HEK293 (cell line): ENCODE measurements at regions not wholly inside any gene's neighbourhood (a gene's known extent, or its start where the extent isn't known, plus 50 kb on each side); places are given as distances from the start of the nearest gene placed in this dataset.
A peak's percentile ranks its signal among the peaks of the same experiment; 100 is the strongest.

Experiments
- CTCF ChIA-PET: fragments of 350-600 bp; formaldehyde crosslinking; extraction: SDS; loops from one replicate; lab custom pipeline; 2021; ENCODE audit warnings: antibody characterized with exemption; lab: Yijun Ruan, JAX
- POLR2A ChIA-PET: fragments of 300-600 bp; formaldehyde crosslinking; extraction: SDS; loops from one replicate; lab custom pipeline; 2020; ENCODE audit warnings: antibody characterized with exemption, inconsistent platforms; lab: Yijun Ruan, JAX
- H3K27ac ChIP-seq: fragments of 200-500 bp; sonication (Bioruptor generic); 2 replicates; pipeline ENCODE4 v1.5.1; 2014; ENCODE audit warnings: low read depth, low read length, control low read depth, inconsistent platforms; ENCODE audit errors: extremely low read depth
- H3K36me3 ChIP-seq, 2 experiments: fragments of 200-500 bp in 1 of 2; sonication (Bioruptor generic) in 1 of 2; 1 replicate in 1 of 2; 2 replicates in 1 of 2; pipeline ENCODE4 v1.5.1; 2014 to 2017; ENCODE audit warnings: inconsistent platforms in 2 of 2, low read length in 2 of 2; ENCODE audit not compliant: control insufficient read depth in 2 of 2, insufficient read depth in 1 of 2
- H3K4me1 ChIP-seq: fragments of 200-500 bp; sonication (Bioruptor generic); 2 replicates; pipeline ENCODE4 v1.5.1; 2014; ENCODE audit warnings: mild to moderate bottlenecking, low read length, inconsistent platforms; ENCODE audit not compliant: control insufficient read depth, insufficient read depth
- H3K4me3 ChIP-seq: 2 replicates; pipeline ENCODE4 v1.5.1; 2011; ENCODE audit warnings: low read depth, mild to moderate bottlenecking, control low read depth, low read length, moderate library complexity
- H3K9me3 ChIP-seq: fragments of 200-500 bp; sonication (Bioruptor generic); 2 replicates; pipeline ENCODE4 v1.5.1; 2014; ENCODE audit warnings: low read depth, low read length, inconsistent platforms; ENCODE audit not compliant: control insufficient read depth, insufficient read depth
- EGR2 ChIP-seq: fragments of 450-650 bp; formaldehyde crosslinking; IDR thresholded peaks from 2 replicates; pipeline ENCODE4 v1.5.1; 2016; ENCODE audit warnings: low read depth, missing biosample characterization, missing genetic modification characterization
- KLF1 ChIP-seq: fragments of 450-650 bp; formaldehyde crosslinking; IDR thresholded peaks from 2 replicates; pipeline ENCODE4 v1.5.1; 2016; ENCODE audit warnings: missing biosample characterization, missing genetic modification characterization
- KLF16 ChIP-seq: fragments of 450-650 bp; formaldehyde crosslinking; IDR thresholded peaks from 2 replicates; pipeline ENCODE4 v1.5.1; 2017; ENCODE audit warnings: missing biosample characterization, missing genetic modification characterization
- TRIM28 ChIP-seq: IDR thresholded peaks from 2 replicates; pipeline ENCODE4 v1.6.1; 2011; ENCODE audit warnings: low read length, control low read depth, borderline replicate concordance
- ZBTB48 ChIP-seq: fragments of 450-650 bp; formaldehyde crosslinking; IDR thresholded peaks from 2 replicates; pipeline ENCODE4 v1.5.1; 2016; ENCODE audit warnings: missing biosample characterization, missing genetic modification characterization
- ZNF10 ChIP-seq: fragments of 450-650 bp; formaldehyde crosslinking; IDR thresholded peaks from 2 replicates; pipeline ENCODE4 v1.5.1; 2017; ENCODE audit warnings: missing biosample characterization, missing genetic modification characterization
- ZNF132 ChIP-seq: fragments of 450-650 bp; formaldehyde crosslinking; IDR thresholded peaks from 2 replicates; pipeline ENCODE4 v1.5.1; 2017; ENCODE audit warnings: missing biosample characterization, missing genetic modification characterization, borderline replicate concordance
- ZNF16 ChIP-seq: fragments of 450-650 bp; formaldehyde crosslinking; IDR thresholded peaks from 2 replicates; pipeline ENCODE4 v1.5.1; 2016; ENCODE audit warnings: low read depth, missing biosample characterization, missing genetic modification characterization
- ZNF302 ChIP-seq: fragments of 450-650 bp; formaldehyde crosslinking; IDR thresholded peaks from 2 replicates; pipeline ENCODE4 v1.5.1; 2016; ENCODE audit warnings: missing biosample characterization, missing genetic modification characterization, low read depth
- ZNF350 ChIP-seq: fragments of 450-650 bp; formaldehyde crosslinking; IDR thresholded peaks from 2 replicates; pipeline ENCODE4 v1.5.0; 2017; ENCODE audit warnings: missing biosample characterization, mild to moderate bottlenecking, missing genetic modification characterization
- ZNF354C ChIP-seq: fragments of 450-650 bp; formaldehyde crosslinking; IDR thresholded peaks from 2 replicates; pipeline ENCODE4 v1.5.1; 2016; ENCODE audit warnings: missing biosample characterization, missing genetic modification characterization, low read depth, borderline replicate concordance
- ZNF37A ChIP-seq: fragments of 450-650 bp; IDR thresholded peaks from 2 replicates; pipeline ENCODE4 v1.5.1; 2018; ENCODE audit warnings: missing biosample characterization, missing genetic modification characterization
- ZNF530 ChIP-seq: fragments of 450-650 bp; formaldehyde crosslinking; IDR thresholded peaks from 2 replicates; pipeline ENCODE4 v1.5.1; 2016; ENCODE audit warnings: low read depth, missing biosample characterization, missing genetic modification characterization
- ZNF558 ChIP-seq: fragments of 450-650 bp; formaldehyde crosslinking; IDR thresholded peaks from 2 replicates; pipeline ENCODE4 v1.5.1; 2016; ENCODE audit warnings: missing biosample characterization, missing genetic modification characterization
- ZNF654 ChIP-seq: fragments of 450-650 bp; formaldehyde crosslinking; IDR thresholded peaks from 2 replicates; pipeline ENCODE4 v1.5.1; 2016; ENCODE audit warnings: low read depth, missing biosample characterization, missing genetic modification characterization
- ZNF747 ChIP-seq: fragments of 450-650 bp; formaldehyde crosslinking; IDR thresholded peaks from 2 replicates; pipeline ENCODE4 v1.5.1; 2016; ENCODE audit warnings: missing biosample characterization, missing genetic modification characterization
- ZNF785 ChIP-seq: fragments of 450-650 bp; formaldehyde crosslinking; IDR thresholded peaks from 2 replicates; pipeline ENCODE4 v1.5.1; 2016; ENCODE audit warnings: missing biosample characterization, missing genetic modification characterization
- TF ChIP-seq, protein P1 (sequence below): fragments of 450-650 bp; formaldehyde crosslinking; IDR thresholded peaks from 2 replicates; pipeline ENCODE4 v1.5.1; 2016; ENCODE audit warnings: missing biosample characterization, missing genetic modification characterization
- TF ChIP-seq, protein P2 (sequence below): fragments of 450-650 bp; formaldehyde crosslinking; IDR thresholded peaks from 2 replicates; pipeline ENCODE4 v1.5.1; 2017; ENCODE audit warnings: missing biosample characterization, missing genetic modification characterization
- TF ChIP-seq, protein P3 (sequence below): fragments of 450-650 bp; formaldehyde crosslinking; IDR thresholded peaks from 2 replicates; pipeline ENCODE4 v1.5.1; 2016; ENCODE audit warnings: missing biosample characterization, missing genetic modification characterization
- TF ChIP-seq, protein P4 (sequence below): fragments of 450-650 bp; formaldehyde crosslinking; IDR thresholded peaks from 2 replicates; pipeline ENCODE4 v1.5.1; 2016; ENCODE audit warnings: missing biosample characterization, missing genetic modification characterization
- TF ChIP-seq, protein P5 (sequence below): fragments of 450-650 bp; formaldehyde crosslinking; IDR thresholded peaks from 2 replicates; pipeline ENCODE4 v1.5.1; 2017; ENCODE audit warnings: missing biosample characterization, mild to moderate bottlenecking, missing genetic modification characterization, moderate library complexity

DNA sequence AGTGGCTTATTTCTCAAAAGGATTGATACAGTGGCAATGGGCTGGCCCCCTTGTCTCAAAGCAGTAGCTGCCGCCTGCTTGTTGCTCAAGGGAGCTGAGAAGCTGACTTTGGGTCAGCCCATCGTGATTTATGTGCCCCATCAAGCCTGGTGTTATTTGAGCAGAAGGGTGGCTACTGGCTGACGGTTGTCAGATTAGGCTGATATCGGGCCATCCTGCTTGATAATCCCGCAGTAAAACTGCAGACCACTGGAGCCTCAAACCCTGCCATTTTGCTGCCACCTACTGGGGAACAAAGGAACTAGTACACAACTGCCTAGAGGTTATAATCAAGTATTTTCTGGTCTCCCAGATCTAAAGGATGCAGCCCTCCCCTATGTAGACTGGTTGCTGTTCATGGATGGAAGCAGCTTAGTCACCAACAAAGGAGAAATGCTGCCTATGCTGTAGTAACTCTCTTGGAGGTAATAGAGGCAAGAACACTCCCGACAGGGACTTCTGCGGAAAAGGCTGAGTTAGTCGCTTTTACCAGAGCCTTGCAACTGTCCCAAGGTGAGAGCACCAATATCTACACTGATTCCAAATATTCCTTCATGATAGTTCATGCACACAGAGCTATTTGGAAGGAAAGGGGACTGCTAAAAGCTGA, 65.9 kb upstream of the ZNF92 start (continued):
- TF ChIP-seq ZNF354C, result no peak
- TF ChIP-seq ZNF654, result peak; percentile 89
- no peak for TF ChIP-seq EGR2 (tag by site-specific recombination)
- TF ChIP-seq, protein P1, sequence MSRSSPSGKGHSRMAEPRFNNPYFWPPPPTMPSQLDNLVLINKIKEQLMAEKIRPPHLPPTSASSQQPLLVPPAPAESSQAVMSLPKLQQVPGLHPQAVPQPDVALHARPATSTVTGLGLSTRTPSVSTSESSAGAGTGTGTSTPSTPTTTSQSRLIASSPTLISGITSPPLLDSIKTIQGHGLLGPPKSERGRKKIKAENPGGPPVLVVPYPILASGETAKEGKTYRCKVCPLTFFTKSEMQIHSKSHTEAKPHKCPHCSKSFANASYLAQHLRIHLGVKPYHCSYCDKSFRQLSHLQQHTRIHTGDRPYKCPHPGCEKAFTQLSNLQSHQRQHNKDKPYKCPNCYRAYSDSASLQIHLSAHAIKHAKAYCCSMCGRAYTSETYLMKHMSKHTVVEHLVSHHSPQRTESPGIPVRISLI (tag by site-specific recombination), result no peak
- no peak for TF ChIP-seq ZNF350 (tag by site-specific recombination)
- TF ChIP-seq, all 188 proteins: peak for 12

DNA sequence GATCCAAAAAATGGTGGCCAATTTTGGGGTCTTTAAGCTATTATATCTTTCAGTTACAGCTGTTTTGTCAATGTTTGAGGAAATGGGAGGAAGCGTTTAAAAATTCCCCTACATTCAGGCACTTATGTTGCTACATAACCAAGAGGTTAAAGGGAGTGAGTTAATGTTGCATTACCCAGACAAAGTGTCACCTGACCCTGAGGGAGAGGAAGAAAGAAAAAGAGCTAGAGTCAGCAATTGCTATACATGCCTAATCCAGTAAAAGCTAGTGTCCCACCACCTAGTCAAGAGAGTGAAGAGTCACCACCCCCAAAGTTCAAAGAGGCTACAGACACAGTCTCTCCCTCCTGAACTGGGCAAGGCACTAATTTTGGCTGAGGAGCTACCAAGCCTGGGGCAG, 69.5 kb upstream of the ZNF92 start:
- Histone ChIP-seq H3K27ac (no peak overlapping the region), H3K36me3 (peaks cover 0 to 5% of the 10 kb centered on the region in 2 experiments; a peak in 1 of 3 replicates), H3K9me3 (no peaks in the 10 kb centered on the region), H3K4me3 (no peak overlapping the region)
- CTCF ChIA-PET, result interaction anchor here (1.0 to 1.3 kb wide), 2 partner anchors 88 to 354 kb away, joined by 3 to 4 read pairs; no protein-coding TSS in a partner anchor
- TF ChIP-seq TRIM28 (0 out of 2 replicates have a peak, but pooled peaks have one; percentile 10), ZNF16 (no peak), ZNF785 (tag by site-specific recombination) (no peak), ZNF302 (tag by site-specific recombination) (no peak)
- TF ChIP-seq, protein P2, sequence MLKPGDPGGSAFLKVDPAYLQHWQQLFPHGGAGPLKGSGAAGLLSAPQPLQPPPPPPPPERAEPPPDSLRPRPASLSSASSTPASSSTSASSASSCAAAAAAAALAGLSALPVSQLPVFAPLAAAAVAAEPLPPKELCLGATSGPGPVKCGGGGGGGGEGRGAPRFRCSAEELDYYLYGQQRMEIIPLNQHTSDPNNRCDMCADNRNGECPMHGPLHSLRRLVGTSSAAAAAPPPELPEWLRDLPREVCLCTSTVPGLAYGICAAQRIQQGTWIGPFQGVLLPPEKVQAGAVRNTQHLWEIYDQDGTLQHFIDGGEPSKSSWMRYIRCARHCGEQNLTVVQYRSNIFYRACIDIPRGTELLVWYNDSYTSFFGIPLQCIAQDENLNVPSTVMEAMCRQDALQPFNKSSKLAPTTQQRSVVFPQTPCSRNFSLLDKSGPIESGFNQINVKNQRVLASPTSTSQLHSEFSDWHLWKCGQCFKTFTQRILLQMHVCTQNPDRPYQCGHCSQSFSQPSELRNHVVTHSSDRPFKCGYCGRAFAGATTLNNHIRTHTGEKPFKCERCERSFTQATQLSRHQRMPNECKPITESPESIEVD (tag by site-specific recombination), result no peak
- TF ChIP-seq, all 188 proteins: peak for 1
- POLR2A ChIA-PET, result interaction anchor here (0.6 kb wide), 1 partner anchor 394 kb away, joined by 3 read pairs; no protein-coding TSS in a partner anchor
- no peaks in the 10 kb centered on the region; the same call in 1 of the 2 replicates for H3K4me1 ChIP-seq

DNA sequence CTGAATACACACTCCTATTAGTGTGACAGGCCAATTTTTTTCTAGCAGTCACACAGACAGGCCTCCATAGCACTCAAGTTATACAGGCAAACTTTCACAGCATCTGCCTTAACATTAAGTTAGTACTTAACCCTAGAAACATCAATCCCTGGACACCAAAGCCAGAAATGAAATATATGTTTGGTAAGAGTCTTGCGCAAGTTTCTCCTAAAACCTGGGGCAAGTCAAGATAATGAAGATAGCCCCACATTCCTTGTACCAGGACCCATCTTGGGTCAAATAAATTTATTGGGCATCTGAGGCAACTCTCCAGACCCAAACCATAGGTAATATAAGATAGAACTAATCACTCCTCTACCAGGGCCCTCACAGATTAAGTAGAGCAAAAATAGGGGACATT, 70.8 kb upstream of the ZNF92 start:
- CTCF ChIA-PET, result no interaction called here
- TF ChIP-seq, protein P3, sequence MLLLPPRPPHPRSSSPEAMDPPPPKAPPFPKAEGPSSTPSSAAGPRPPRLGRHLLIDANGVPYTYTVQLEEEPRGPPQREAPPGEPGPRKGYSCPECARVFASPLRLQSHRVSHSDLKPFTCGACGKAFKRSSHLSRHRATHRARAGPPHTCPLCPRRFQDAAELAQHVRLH (tag by site-specific recombination), result no peak
- no peak for TF ChIP-seq ZNF37A
- no peak for TF ChIP-seq ZNF350 (tag by site-specific recombination)
- TF ChIP-seq ZNF132 (tag by site-specific recombination), result no peak

DNA sequence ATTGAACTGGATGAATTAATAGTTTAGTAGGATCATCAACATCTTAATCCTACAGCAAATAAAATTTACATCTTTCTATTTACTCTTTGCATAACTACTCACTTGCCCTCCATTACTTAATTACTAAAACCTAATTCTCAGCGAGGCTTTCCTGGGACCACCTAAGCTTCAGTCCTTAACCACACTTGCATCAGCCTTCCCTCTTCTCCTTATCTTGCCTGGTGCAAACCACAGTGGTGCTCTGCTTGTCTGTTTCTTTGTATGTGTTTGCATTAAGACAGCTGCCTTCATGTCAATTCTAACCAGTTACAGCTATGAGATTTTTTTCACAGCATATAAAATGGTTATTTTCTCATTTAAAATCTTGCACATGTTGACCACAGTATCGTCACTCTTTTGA, 72.6 kb upstream of the ZNF92 start:
- Histone ChIP-seq H3K27ac (no peak overlapping the region), H3K4me1 (no peaks in the 10 kb centered on the region; the same call in 1 of the 2 replicates), H3K36me3 (no peaks in the 10 kb centered on the region), H3K9me3 (no peaks in the 10 kb centered on the region), H3K4me3 (no peak overlapping the region)
- ChIA-PET CTCF (interaction anchor here (0.5 to 0.9 kb wide), 2 partner anchors 80 to 1415 kb away, joined by 3 to 4 read pairs; no protein-coding TSS in a partner anchor), POLR2A (interaction anchor here (0.6 to 1.1 kb wide), 2 partner anchors 73 to 209 kb away, joined by 3 read pairs; partner anchors contain the start of gene ZNF92)
- TF ChIP-seq ZNF747 (tag by site-specific recombination) (no peak), KLF16 (no peak), ZBTB48 (tag by site-specific recombination) (no peak), KLF1 (no peak), ZNF530 (no peak), ZNF558 (tag by site-specific recombination) (no peak), ZNF10 (tag by site-specific recombination) (no peak)
- TF ChIP-seq, protein P4, sequence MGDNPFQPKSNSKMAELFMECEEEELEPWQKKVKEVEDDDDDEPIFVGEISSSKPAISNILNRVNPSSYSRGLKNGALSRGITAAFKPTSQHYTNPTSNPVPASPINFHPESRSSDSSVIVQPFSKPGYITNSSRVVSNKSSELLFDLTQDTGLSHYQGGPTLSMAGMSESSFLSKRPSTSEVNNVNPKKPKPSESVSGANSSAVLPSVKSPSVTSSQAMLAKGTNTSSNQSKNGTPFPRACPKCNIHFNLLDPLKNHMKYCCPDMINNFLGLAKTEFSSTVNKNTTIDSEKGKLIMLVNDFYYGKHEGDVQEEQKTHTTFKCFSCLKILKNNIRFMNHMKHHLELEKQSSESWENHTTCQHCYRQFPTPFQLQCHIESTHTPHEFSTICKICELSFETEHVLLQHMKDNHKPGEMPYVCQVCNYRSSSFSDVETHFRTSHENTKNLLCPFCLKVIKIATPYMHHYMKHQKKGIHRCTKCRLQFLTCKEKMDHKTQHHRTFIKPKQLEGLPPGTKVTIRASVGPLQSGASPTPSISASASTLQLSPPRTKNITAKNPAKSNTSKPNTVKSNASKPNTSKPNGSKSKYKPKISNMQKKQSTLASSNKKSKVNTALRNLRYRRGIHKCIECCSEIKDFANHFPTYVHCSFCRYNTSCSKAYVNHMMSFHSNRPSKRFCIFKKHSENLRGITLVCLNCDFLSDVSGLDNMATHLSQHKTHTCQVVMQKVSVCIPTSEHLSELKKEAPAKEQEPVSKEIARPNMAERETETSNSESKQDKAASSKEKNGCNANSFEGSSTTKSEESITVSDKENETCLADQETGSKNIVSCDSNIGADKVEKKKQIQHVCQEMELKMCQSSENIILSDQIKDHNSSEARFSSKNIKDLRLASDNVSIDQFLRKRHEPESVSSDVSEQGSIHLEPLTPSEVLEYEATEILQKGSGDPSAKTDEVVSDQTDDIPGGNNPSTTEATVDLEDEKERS (tag by site-specific recombination), result no peak
- TF ChIP-seq, protein P5, sequence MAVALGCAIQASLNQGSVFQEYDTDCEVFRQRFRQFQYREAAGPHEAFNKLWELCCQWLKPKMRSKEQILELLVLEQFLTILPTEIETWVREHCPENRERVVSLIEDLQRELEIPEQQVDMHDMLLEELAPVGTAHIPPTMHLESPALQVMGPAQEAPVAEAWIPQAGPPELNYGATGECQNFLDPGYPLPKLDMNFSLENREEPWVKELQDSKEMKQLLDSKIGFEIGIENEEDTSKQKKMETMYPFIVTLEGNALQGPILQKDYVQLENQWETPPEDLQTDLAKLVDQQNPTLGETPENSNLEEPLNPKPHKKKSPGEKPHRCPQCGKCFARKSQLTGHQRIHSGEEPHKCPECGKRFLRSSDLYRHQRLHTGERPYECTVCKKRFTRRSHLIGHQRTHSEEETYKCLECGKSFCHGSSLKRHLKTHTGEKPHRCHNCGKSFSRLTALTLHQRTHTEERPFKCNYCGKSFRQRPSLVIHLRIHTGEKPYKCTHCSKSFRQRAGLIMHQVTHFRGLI (tag by site-specific recombination), result no peak

More for the DNA sequence above, 70.8 kb upstream of the ZNF92 start:
- no peak overlapping the region for H3K4me3 ChIP-seq
- H3K4me1 ChIP-seq, result no peaks in the 10 kb centered on the region; the same call in 1 of the 2 replicates
- H3K36me3 ChIP-seq, result no peaks in the 10 kb centered on the region
- no peak overlapping the region for H3K27ac ChIP-seq
- H3K9me3 ChIP-seq, result no peaks in the 10 kb centered on the region
- POLR2A ChIA-PET, result no interaction called here
